Retinal pigment epithelial cell (primary cell): ENCODE measurements at regions not wholly inside any gene's neighbourhood (a gene's known extent, or its start where the extent isn't known, plus 50 kb on each side); places are given as distances from the start of the nearest gene placed in this dataset.
A peak's percentile ranks its signal among the peaks of the same experiment; 100 is the strongest.
"Not testable (repeated sequence)": the region's sequence is repeated elsewhere in the genome, so short reads cannot be mapped to it uniquely, and the experiment has no call there.

ENCODE experiments used
- DNase-seq: peaks from one replicate; pipeline ENCODE4 v3.0.0-alpha.2; 2010; ENCODE audit warnings: low read depth
- H3K4me3 ChIP-seq: 2 replicates; pipeline ENCODE4 v1.5.1; 2011; ENCODE audit warnings: mild to moderate bottlenecking, low read length, control low read depth, moderate library complexity
- TF ChIP-seq, protein P1 (sequence below): conservative IDR thresholded peaks from 2 replicates; pipeline ENCODE4 v1.5.1; 2011; ENCODE audit warnings: low read depth, low read length, control low read depth, inconsistent platforms

DNA sequence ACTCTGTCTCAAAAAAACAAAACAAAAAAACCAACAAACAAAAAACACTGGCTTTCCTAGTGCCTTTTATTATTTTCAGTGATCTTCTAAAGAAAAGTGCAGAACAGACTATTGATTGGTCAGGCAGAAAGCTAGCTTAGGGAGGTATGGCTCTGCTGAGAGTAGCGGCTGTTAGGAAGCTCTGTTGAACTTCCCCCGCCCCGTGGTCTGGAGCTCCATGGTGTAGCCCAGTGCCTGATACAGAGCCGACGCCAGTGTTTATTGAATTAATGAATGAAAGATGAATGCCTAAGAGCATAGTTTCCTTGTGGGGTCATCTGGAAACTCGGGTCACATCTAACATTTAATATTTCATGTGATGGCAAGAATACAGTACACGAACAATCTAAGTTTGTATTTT is 90.5 kb upstream of the ARMC3 start:
- no peak overlapping the region for H3K4me3 ChIP-seq
- DNase-seq: no peak
- TF ChIP-seq, protein P1, sequence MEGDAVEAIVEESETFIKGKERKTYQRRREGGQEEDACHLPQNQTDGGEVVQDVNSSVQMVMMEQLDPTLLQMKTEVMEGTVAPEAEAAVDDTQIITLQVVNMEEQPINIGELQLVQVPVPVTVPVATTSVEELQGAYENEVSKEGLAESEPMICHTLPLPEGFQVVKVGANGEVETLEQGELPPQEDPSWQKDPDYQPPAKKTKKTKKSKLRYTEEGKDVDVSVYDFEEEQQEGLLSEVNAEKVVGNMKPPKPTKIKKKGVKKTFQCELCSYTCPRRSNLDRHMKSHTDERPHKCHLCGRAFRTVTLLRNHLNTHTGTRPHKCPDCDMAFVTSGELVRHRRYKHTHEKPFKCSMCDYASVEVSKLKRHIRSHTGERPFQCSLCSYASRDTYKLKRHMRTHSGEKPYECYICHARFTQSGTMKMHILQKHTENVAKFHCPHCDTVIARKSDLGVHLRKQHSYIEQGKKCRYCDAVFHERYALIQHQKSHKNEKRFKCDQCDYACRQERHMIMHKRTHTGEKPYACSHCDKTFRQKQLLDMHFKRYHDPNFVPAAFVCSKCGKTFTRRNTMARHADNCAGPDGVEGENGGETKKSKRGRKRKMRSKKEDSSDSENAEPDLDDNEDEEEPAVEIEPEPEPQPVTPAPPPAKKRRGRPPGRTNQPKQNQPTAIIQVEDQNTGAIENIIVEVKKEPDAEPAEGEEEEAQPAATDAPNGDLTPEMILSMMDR: no peak

DNA sequence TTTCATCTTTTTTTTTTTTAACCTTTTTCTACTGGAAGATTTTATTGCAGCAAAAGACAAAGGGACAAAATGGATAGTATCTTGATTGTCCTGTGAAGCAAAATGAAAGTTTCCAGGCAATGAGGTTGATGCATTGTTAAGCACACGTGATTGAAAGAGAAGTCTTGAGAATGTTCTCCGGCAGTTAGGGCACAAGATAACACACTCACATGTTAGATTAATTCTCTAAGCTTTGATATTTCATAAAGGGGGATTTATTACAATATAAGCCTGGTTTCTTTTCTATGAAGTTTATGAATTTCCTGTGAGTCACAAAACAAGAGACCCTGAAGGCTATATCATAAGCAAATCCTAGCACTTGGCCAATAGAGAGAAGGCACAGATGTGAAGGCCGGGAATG is 93.4 kb upstream of the ARMC3 start:
- TF ChIP-seq, protein P1: no peak
- DNase-seq: peak; percentile 67
- H3K4me3 ChIP-seq: no peak overlapping the region

DNA sequence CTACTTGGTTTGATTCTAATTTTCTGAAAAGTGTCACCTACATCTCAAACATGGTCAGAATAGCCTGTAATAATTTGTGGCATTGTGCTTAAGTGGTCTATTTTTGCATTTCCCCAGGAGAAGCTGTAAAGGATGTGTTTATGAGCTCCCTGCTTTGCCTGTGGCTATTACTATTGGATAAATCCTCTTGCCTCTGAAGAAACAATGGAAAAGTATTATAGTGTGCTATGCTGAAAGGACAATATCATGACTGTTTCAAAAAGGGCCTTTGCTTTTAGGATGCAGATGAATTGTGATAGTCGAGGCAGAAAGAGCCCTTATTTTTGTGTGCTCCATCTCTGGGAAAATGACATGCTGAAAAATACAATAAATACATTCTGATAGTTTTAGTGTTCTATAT is 94.1 kb upstream of the ARMC3 start:
- TF ChIP-seq, protein P1: no peak
- H3K4me3 ChIP-seq: no peak overlapping the region
- DNase-seq: no peak

DNA sequence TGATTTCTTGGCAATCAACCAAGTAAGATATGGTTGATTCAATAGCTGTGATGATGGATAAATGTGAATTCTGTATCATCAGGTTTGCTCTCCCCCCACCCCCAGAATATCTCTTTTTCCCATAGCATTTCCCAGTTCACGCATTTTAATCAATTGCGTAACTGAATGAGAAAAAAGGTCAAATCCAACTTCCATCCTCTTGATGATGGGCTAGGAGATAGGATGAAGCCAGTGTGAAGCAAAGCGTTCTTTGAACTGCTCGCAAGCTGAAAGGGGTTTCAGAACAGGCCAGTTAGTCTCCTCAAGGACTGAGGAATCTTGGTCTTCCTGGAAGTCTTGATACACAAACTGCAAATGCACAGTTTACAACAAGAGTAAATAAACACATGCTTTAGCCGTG is 94.5 kb upstream of the ARMC3 start:
- TF ChIP-seq, protein P1: no peak
- no peak for DNase-seq

DNA sequence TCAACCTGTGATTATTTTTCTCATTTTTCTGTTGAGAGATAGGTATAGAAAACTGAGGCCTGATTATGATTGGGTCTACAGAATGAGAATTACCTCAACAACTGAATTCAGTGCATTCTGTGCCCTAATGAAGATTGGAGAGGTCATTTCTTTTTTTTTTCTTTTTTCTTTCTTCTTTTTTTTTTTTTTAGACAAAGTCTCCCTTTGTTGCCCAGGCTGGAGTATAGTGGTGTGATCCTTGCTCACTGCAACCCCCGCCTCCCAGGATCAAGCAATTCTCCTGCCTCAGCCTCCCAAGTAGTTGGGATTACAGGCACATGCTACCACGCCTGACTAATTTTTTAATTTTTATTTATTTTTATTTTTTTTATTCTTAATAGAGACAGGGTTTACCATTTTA is 95.0 kb upstream of the ARMC3 start:
- TF ChIP-seq, protein P1: no peak
- H3K4me3 ChIP-seq: no peak overlapping the region
- DNase-seq: no peak

More for the DNA sequence above, 94.5 kb upstream of the ARMC3 start:
- no peak overlapping the region for H3K4me3 ChIP-seq

DNA sequence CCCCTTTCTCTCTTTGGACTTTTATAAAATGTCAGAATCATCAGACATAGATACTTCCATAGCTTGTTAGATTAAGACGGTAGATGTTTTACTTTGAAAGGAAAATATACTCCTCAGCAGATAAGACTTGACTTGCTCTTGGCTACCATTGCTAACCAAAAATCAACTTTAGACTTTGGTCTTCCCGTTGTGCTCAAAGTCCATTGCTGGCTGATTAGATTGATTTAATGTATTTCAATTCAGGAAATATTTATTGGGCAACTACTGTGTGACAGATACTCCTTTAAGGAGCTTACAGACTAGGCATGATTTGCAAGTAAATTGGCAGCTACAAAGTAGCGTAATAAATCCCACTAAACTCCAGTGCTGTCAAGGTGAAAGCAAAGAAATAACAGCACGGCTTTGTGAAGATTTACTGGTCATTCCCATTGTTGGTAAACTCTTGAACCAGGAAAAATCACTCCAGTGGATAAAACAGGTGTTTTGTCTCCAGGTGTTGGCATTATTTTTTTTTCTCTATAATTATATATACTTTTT is 95.7 kb upstream of the ARMC3 start:
- peak; percentile 36 for DNase-seq
- no peak overlapping the region for H3K4me3 ChIP-seq
- TF ChIP-seq, protein P1: no peak

DNA sequence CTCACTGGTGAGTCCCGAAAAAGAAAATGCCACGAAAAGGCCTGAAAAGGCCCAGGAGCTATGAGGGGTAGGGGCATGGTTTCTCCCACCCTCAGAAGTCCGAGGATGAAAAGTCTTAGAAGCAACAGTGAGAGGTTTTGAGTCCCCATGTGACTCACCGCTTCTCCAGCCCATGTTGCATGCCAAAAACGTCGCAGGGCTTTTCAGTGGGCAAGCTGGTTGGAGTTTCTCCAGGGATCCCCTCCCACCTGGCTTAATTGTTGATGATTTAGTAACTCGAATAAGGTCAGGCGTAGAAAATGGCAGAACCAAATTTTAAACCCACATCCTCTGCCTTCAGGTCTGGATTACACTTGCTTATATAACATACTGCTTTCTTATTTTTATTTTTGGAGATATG is 96.3 kb upstream of the ARMC3 start:
- TF ChIP-seq, protein P1: no peak
- H3K4me3 ChIP-seq: no peak overlapping the region
- DNase-seq: no peak

DNA sequence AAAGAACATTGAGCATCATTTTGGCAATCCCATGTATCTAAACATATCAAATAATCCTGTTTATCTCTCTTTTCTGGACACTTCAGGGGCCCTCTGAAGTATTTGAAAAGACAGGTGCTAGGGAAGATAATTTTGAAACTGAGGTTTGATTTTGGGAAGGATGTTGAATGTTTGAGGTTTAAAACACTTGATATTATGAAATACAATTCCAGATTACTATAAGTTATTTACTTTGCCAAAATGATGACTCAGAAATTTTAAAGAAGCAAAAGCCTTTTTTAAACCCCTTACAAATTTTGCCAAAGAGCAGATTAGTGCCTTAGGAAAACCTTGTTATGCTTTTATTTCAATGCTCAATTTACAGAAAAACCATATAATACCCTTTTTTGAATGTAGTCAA is 99.1 kb upstream of the ARMC3 start:
- not testable (repeated sequence) for H3K4me3 ChIP-seq, DNase-seq
